ENCODE measurements at regions not wholly inside any gene's neighbourhood (a gene's known extent, or its start where the extent isn't known, plus 50 kb on each side); places are given as distances from the start of the nearest gene placed in this dataset.

- no peaks in the 10 kb centered on the region for H3K36me3 ChIP-seq
- intact Hi-C loops (cut with DNase I), result no loop called here
- H3K4me1 ChIP-seq, result no peaks in the 10 kb centered on the region
- no peak for DNase-seq (ENCODE audit: extremely low spot score in 2 of 2)
- TF ChIP-seq CTCF (IDR thresholded peaks at IDR 0.05), result no peak
- TF ChIP-seq POLR2A (IDR thresholded peaks at IDR 0.05), result no peak
- no peak for TF ChIP-seq POLR2AphosphoS5 (IDR thresholded peaks at IDR 0.05; ENCODE audit: insufficient read depth in 1 of 2, low read depth in 1 of 2)
- no peak overlapping the region for H3K27ac ChIP-seq
- no peak overlapping the region for H3K4me3 ChIP-seq
- no peaks in the 10 kb centered on the region for H3K9me3 ChIP-seq
- H3K27me3 ChIP-seq, result no peaks in the 10 kb centered on the region
These were observed 1060.8 kb downstream of the CNTNAP5 start for GRCh38 chr2:125085904-125086303.

- Histone ChIP-seq H3K27me3 (no peaks in the 10 kb centered on the region), H3K4me1 (no peaks in the 10 kb centered on the region), H3K36me3 (no peaks in the 10 kb centered on the region), H3K27ac (no peak overlapping the region), H3K9me3 (no peaks in the 10 kb centered on the region), H3K4me3 (no peak overlapping the region)
- TF ChIP-seq POLR2A (IDR thresholded peaks at IDR 0.05) (no peak), POLR2AphosphoS5 (IDR thresholded peaks at IDR 0.05; ENCODE audit: insufficient read depth in 1 of 2, low read depth in 1 of 2) (no peak), CTCF (IDR thresholded peaks at IDR 0.05) (no peak)
- intact Hi-C loops (cut with DNase I), result no loop called here
- no peak for DNase-seq (ENCODE audit: extremely low spot score in 2 of 2)
These were observed 1061.5 kb downstream of the CNTNAP5 start for GRCh38 chr2:125086313-125087184.

GRCh38 chr2:125092276-125093009, 1067.4 kb downstream of the CNTNAP5 start:
- Histone ChIP-seq H3K4me1 (no peaks in the 10 kb centered on the region), H3K4me3 (no peak overlapping the region), H3K27ac (no peak overlapping the region), H3K27me3 (no peaks in the 10 kb centered on the region), H3K9me3 (no peaks in the 10 kb centered on the region), H3K36me3 (no peaks in the 10 kb centered on the region)
- TF ChIP-seq POLR2A (IDR thresholded peaks at IDR 0.05) (no peak), POLR2AphosphoS5 (IDR thresholded peaks at IDR 0.05; ENCODE audit: insufficient read depth in 1 of 2, low read depth in 1 of 2) (no peak), CTCF (IDR thresholded peaks at IDR 0.05) (no peak)
- no peak for DNase-seq (ENCODE audit: extremely low spot score in 2 of 2)
- intact Hi-C loops (cut with DNase I), result no loop called here

- no peaks in the 10 kb centered on the region for H3K9me3 ChIP-seq
- H3K4me1 ChIP-seq, result no peaks in the 10 kb centered on the region
- H3K36me3 ChIP-seq, result no peaks in the 10 kb centered on the region
- no peak for DNase-seq (ENCODE audit: extremely low spot score in 2 of 2)
- H3K4me3 ChIP-seq, result no peak overlapping the region
- intact Hi-C loops (cut with DNase I), result no loop called here
- no peaks in the 10 kb centered on the region for H3K27me3 ChIP-seq
- no peak overlapping the region for H3K27ac ChIP-seq
- TF ChIP-seq POLR2AphosphoS5 (IDR thresholded peaks at IDR 0.05; ENCODE audit: insufficient read depth in 1 of 2, low read depth in 1 of 2) (no peak), POLR2A (IDR thresholded peaks at IDR 0.05) (no peak), CTCF (IDR thresholded peaks at IDR 0.05) (no peak)
These were observed 1070.7 kb downstream of the CNTNAP5 start for GRCh38 chr2:125095826-125096225.

GRCh38 chr2:125106710-125107109, 1081.6 kb downstream of the CNTNAP5 start:
- no peak for TF ChIP-seq POLR2AphosphoS5 (IDR thresholded peaks at IDR 0.05; ENCODE audit: insufficient read depth in 1 of 2, low read depth in 1 of 2)
- no peak for TF ChIP-seq CTCF (IDR thresholded peaks at IDR 0.05)
- no peak for TF ChIP-seq POLR2A (IDR thresholded peaks at IDR 0.05)
- DNase-seq (ENCODE audit: extremely low spot score in 2 of 2), result no peak
- Histone ChIP-seq H3K36me3 (no peaks in the 10 kb centered on the region), H3K27ac (no peak overlapping the region), H3K4me3 (no peak overlapping the region), H3K9me3 (no peaks in the 10 kb centered on the region), H3K4me1 (no peaks in the 10 kb centered on the region), H3K27me3 (no peaks in the 10 kb centered on the region)
- intact Hi-C loops (cut with DNase I), result no loop called here
